CD14-positive monocyte (primary cell): ENCODE measurements at regions not wholly inside any gene's neighbourhood (a gene's known extent, or its start where the extent isn't known, plus 50 kb on each side); places are given as distances from the start of the nearest gene placed in this dataset.
"Not testable (repeated sequence)": the region's sequence is repeated elsewhere in the genome, so short reads cannot be mapped to it uniquely, and the experiment has no call there.

Experiments
- DNase-seq, 3 donors: peaks; one replicate each; pipeline ENCODE4 v3.0.0-alpha.2; 2011 to 2022
- H2AFZ ChIP-seq: 2 replicates; pipeline ENCODE4 v1.6.0; 2012; ENCODE audit warnings: mild to moderate bottlenecking, low read depth, low read length, inconsistent platforms; ENCODE audit not compliant: insufficient read depth, poor library complexity, severe bottlenecking
- H3K27ac ChIP-seq, 2 donors: 1 replicate in 1 of 2; 2 replicates in 1 of 2; pipeline ENCODE4 v1.5.1; 2012 to 2013; ENCODE audit warnings: low read length in 2 of 2, control low read depth in 1 of 2, inconsistent platforms in 1 of 2, low read depth in 1 of 2, mild to moderate bottlenecking in 1 of 2
- H3K27me3 ChIP-seq, 2 donors: one replicate each; pipeline versions ENCODE4 v1.6.0 to v1.6.1; 2011 to 2013; ENCODE audit warnings: low read length in 2 of 2; ENCODE audit not compliant: control insufficient read depth in 2 of 2, insufficient read depth in 2 of 2
- H3K36me3 ChIP-seq, 2 donors: replicated peaks in 1 of 2; 1 replicate in 1 of 2; 2 replicates in 1 of 2; pipeline versions ENCODE4 v1.5.1 to v1.6.1; 2012 to 2013; ENCODE audit warnings: low read length in 2 of 2, control low read depth in 1 of 2, inconsistent platforms in 1 of 2, mild to moderate bottlenecking in 1 of 2; ENCODE audit not compliant: insufficient read depth in 2 of 2, control insufficient read depth in 1 of 2
- H3K4me1 ChIP-seq, 2 donors: 1 replicate in 1 of 2; 2 replicates in 1 of 2; pipeline versions ENCODE4 v1.5.1 to v1.6.1; 2012 to 2013; ENCODE audit warnings: low read length in 2 of 2, control low read depth in 1 of 2, inconsistent platforms in 1 of 2, mild to moderate bottlenecking in 1 of 2, moderate library complexity in 1 of 2; ENCODE audit not compliant: insufficient read depth in 2 of 2, control insufficient read depth in 1 of 2
- H3K4me2 ChIP-seq: replicated peaks from 2 replicates; pipeline ENCODE3; 2012; ENCODE audit warnings: low read length, moderate library complexity, mild to moderate bottlenecking; ENCODE audit not compliant: poor library complexity, severe bottlenecking; ENCODE audit errors: extremely low read depth
- H3K4me3 ChIP-seq, 3 experiments: fragments of 200-600 bp in 1 of 3; sonication (generic) in 1 of 3; replicated peaks in 1 of 3; 1 replicate in 2 of 3; 2 replicates in 1 of 3; pipeline ENCODE4 v1.5.1; 2011 to 2013; ENCODE audit warnings: low read length in 3 of 3, mild to moderate bottlenecking in 3 of 3, control low read depth in 2 of 3, low read depth in 2 of 3, inconsistent platforms in 1 of 3, moderate library complexity in 1 of 3
- H3K79me2 ChIP-seq: 2 replicates; pipeline ENCODE4 v1.6.0; 2012; ENCODE audit warnings: mild to moderate bottlenecking, control low read depth, inconsistent platforms, low read length, moderate library complexity; ENCODE audit not compliant: insufficient read depth
- H3K9ac ChIP-seq: 2 replicates; pipeline ENCODE4 v1.6.0; 2017; ENCODE audit warnings: low read length, mild to moderate bottlenecking; ENCODE audit not compliant: insufficient read depth, poor library complexity, severe bottlenecking
- H3K9me3 ChIP-seq, 2 donors: replicated peaks in 1 of 2; 1 replicate in 1 of 2; 2 replicates in 1 of 2; pipeline versions ENCODE4 v1.5.1 to v1.6.1; 2012 to 2013; ENCODE audit warnings: low read length in 2 of 2, control low read depth in 1 of 2; ENCODE audit not compliant: control insufficient read depth in 1 of 2, insufficient read depth in 1 of 2
- H4K20me1 ChIP-seq: 2 replicates; pipeline ENCODE4 v1.6.0; 2012; ENCODE audit warnings: mild to moderate bottlenecking, low read length, control low read depth, moderate library complexity; ENCODE audit not compliant: insufficient read depth
- H3K27ac Mint-ChIP-seq, 7 donors: one replicate each; pipeline ENCODE4 v1.8.0; 2020; ENCODE audit warnings: mild to moderate bottlenecking in 7 of 7, mixed read lengths in 7 of 7, moderate library complexity in 6 of 7, inconsistent platforms in 2 of 7
- H3K27me3 Mint-ChIP-seq, 3 donors: one replicate each; pipeline ENCODE4 v1.8.0; 2021 to 2022; ENCODE audit warnings: low read depth in 3 of 3, mild to moderate bottlenecking in 3 of 3, mixed read lengths in 3 of 3, moderate library complexity in 3 of 3, inconsistent platforms in 1 of 3
- H3K36me3 Mint-ChIP-seq, 2 donors: one replicate each; pipeline ENCODE4 v1.8.0; 2020; ENCODE audit warnings: mixed read lengths in 2 of 2, inconsistent platforms in 1 of 2, mild to moderate bottlenecking in 1 of 2
- H3K4me1 Mint-ChIP-seq: one replicate; pipeline ENCODE4 v1.8.0; 2020; ENCODE audit warnings: mild to moderate bottlenecking, mixed read lengths
- H3K4me3 Mint-ChIP-seq, 2 donors: one replicate each; pipeline ENCODE4 v1.8.0; 2020; ENCODE audit warnings: mild to moderate bottlenecking in 2 of 2, mixed read lengths in 2 of 2, moderate library complexity in 1 of 2
- H3K9me3 Mint-ChIP-seq, 7 donors: one replicate each; pipeline ENCODE4 v1.8.0; 2020 to 2022; ENCODE audit warnings: mixed read lengths in 7 of 7, mild to moderate bottlenecking in 6 of 7, moderate library complexity in 6 of 7, inconsistent platforms in 2 of 7
- CTCF ChIP-seq: fragments of 200-600 bp; IDR thresholded peaks from one replicate; pipeline ENCODE4 v1.8.0; 2022; ENCODE audit warnings: antibody characterized with exemption, mild to moderate bottlenecking
- WGBS: methylation state at CpG from one replicate; pipeline ENCODE4 v1.1.5; 2013; ENCODE audit warnings: missing lambda C conversion rate; ENCODE audit not compliant: insufficient coverage; 5-methylcytosine and 5-hydroxymethylcytosine counted together
- intact Hi-C, 2 donors: fragments of 100-400 bp; cut with micrococcal nuclease; formaldehyde crosslinking; loops; one replicate each; pipeline versions ENCODE4 v1.15.0 to v1.15.1; 2023

GRCh38 chrX:79462458-79462857 lies 95.3 kb upstream of the ITM2A start:
- H3K9me3 Mint-ChIP-seq, result peaks cover 0 to 4% (median 0%) of the 10 kb centered on the region in 7 donors
- no peaks in the 10 kb centered on the region for H3K36me3 Mint-ChIP-seq
- DNase-seq, result no peak
- Histone ChIP-seq H3K79me2 (no peaks in the 10 kb centered on the region), H3K36me3 (no peaks in the 10 kb centered on the region), H3K9ac (no peak overlapping the region), H3K27ac (no peak overlapping the region), H3K9me3 (peaks cover 0 to 4% of the 10 kb centered on the region in 2 donors), H4K20me1 (no peaks in the 10 kb centered on the region), H3K4me1 (no peaks in the 10 kb centered on the region), H3K4me2 (no peak overlapping the region), H3K27me3 (no peaks in the 10 kb centered on the region), H3K4me3 (no peak overlapping the region), H2AFZ (no peak overlapping the region)
- TF ChIP-seq CTCF, result no peak
- no peaks in the 10 kb centered on the region for H3K4me1 Mint-ChIP-seq
- no peak overlapping the region for H3K27ac Mint-ChIP-seq
- H3K4me3 Mint-ChIP-seq, result no peak overlapping the region
- intact Hi-C loops, result no loop called here
- peaks cover 0 to under 1% (median 0%) of the 10 kb centered on the region in 3 donors for H3K27me3 Mint-ChIP-seq
- WGBS, result no CpG with 5 or more reads among the region's 3 CpGs

- H3K36me3 ChIP-seq, H3K4me2 ChIP-seq, H3K9ac ChIP-seq, H3K79me2 ChIP-seq, H3K27ac Mint-ChIP-seq, H3K9me3 ChIP-seq, H3K4me3 Mint-ChIP-seq, H2AFZ ChIP-seq, H3K4me3 ChIP-seq, H3K27me3 ChIP-seq, H3K4me1 Mint-ChIP-seq, H3K36me3 Mint-ChIP-seq, H3K9me3 Mint-ChIP-seq, H3K4me1 ChIP-seq, H3K27me3 Mint-ChIP-seq, H3K27ac ChIP-seq, intact Hi-C loops, H4K20me1 ChIP-seq, DNase-seq: not testable (repeated sequence)
- 5% methylated on average over 3 of the region's 9 CpGs for WGBS
These were observed 89.5 kb upstream of the ITM2A start for GRCh38 chrX:79456593-79456992.
